ENCODE measurements at regions not wholly inside any gene's neighbourhood (a gene's known extent, or its start where the extent isn't known, plus 50 kb on each side); places are given as distances from the start of the nearest gene placed in this dataset.
"Not testable (repeated sequence)": the region's sequence is repeated elsewhere in the genome, so short reads cannot be mapped to it uniquely, and the experiment has no call there.

DNA sequence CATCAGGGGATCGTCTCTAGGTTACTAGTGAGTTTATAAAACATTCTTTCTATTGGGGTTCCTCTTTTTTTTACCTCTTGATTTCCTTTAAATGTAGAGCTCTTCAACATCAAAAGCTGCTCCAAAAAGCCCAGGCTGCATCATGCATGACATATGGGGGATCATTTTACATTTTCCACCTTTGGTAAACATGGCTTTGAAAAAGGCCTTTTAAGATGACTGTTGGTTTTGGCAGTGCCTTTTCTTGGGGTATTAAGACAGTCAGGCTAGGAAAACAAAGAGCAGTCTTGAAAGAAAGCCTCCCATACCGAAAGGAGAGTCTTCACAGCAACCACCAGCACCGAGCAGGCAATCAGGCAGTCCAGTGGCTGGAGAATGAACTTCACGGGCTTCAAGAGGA lies 73.2 kb downstream of the NPEPL1 start:
- intact Hi-C loops (cut with micrococcal nuclease; ENCODE audit: unreplicated experiment) (no loop called here), in situ Hi-C loops (cut with HindIII; ENCODE audit: low pct_unique_long_range_greater_than_20kb, low sequenced_read_pairs) (no loop called here)
- H3K4me3 ChIP-seq (ENCODE audit: low read depth in 2 of 2, low read length in 2 of 2), result no peak overlapping the region
- ChIA-PET POLR2A (interaction anchor here (0.5 kb wide), 1 partner anchor 741 kb away, joined by 18 read pairs; no protein-coding TSS in a partner anchor), CTCF (no interaction called here)
- H3K4me1 ChIP-seq (ENCODE audit: control insufficient read depth, insufficient read depth, low read length), result no peaks in the 10 kb centered on the region
- H3K27me3 ChIP-seq (ENCODE audit: control insufficient read depth, insufficient read depth, low read length), result peaks cover 37% of the 10 kb centered on the region
- no peak for ATAC-seq
- DNase-seq (ENCODE audit: low read depth, low spot score), result no peak
- H3K27ac ChIP-seq (ENCODE audit: low read length), result no peak overlapping the region
- TF ChIP-seq TCF7L2 (IDR thresholded peaks at IDR 0.05; ENCODE audit: low read depth, low read length) (no peak), POLR2AphosphoS5 (IDR thresholded peaks at IDR 0.05; ENCODE audit: low read depth, low read length) (no peak), SIN3A (IDR thresholded peaks at IDR 0.05; ENCODE audit: borderline replicate concordance, insufficient read depth, low read depth, low read length) (no peak), CTCF (IDR thresholded peaks at IDR 0.05) (no peak)
- no peaks in the 10 kb centered on the region for H3K36me3 ChIP-seq (ENCODE audit: control insufficient read depth, insufficient read depth, low read length)
- no peaks in the 10 kb centered on the region for H3K9me3 ChIP-seq (ENCODE audit: control insufficient read depth, insufficient read depth, low read depth, low read length)
- no TSS peak for BruUV-seq (replicated peaks)

DNA sequence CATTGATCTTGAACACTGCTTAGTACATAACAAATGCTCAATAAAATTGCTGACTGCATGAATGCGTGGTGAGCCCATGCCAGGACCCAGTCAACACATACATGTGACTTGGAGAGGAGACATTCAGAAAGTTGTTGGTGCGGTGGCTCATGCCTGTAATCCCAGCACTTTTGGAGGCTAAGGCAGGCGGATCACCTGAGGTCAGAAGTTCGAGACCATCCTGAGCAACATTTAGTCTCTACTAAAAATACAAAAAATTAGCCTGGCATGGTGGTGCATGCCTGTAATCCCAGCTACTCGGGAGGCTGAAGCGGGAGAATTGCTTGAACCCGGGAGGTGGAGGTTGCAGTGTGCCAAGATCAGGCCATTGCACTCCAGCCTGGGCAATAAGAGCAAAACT lies 75.2 kb downstream of the NPEPL1 start:
- H3K27ac ChIP-seq (ENCODE audit: low read length); H3K4me1 ChIP-seq (ENCODE audit: control insufficient read depth, insufficient read depth, low read length); H3K4me3 ChIP-seq (ENCODE audit: low read depth in 2 of 2, low read length in 2 of 2); BruUV-seq (replicated peaks); DNase-seq (ENCODE audit: low read depth, low spot score); intact Hi-C loops (cut with micrococcal nuclease; ENCODE audit: unreplicated experiment); CTCF ChIA-PET; H3K36me3 ChIP-seq (ENCODE audit: control insufficient read depth, insufficient read depth, low read length); H3K9me3 ChIP-seq (ENCODE audit: control insufficient read depth, insufficient read depth, low read depth, low read length); in situ Hi-C loops (cut with HindIII; ENCODE audit: low pct_unique_long_range_greater_than_20kb, low sequenced_read_pairs); ATAC-seq: not testable (repeated sequence)
- POLR2A ChIA-PET, result interaction anchor here (0.7 kb wide), 1 partner anchor 158 kb away, joined by 4 read pairs; no protein-coding TSS in a partner anchor
- H3K27me3 ChIP-seq (ENCODE audit: control insufficient read depth, insufficient read depth, low read length), result peaks cover 37% of the 10 kb centered on the region

All from Panc1 (cell line).